Psoas muscle (tissue), 7 donors: ENCODE measurements at regions not wholly inside any gene's neighbourhood (a gene's known extent, or its start where the extent isn't known, plus 50 kb on each side); places are given as distances from the start of the nearest gene placed in this dataset.

ENCODE experiments used
- ATAC-seq, 4 donors: fragments of 200-7000 bp; cut with Tn5 transposase; one replicate each; pipeline ENCODE4 v1.9.1; 2020; ENCODE audit warnings: moderate library complexity in 3 of 4, mild to moderate bottlenecking in 2 of 4
- DNase-seq, 2 donors: peaks; one replicate each; pipeline ENCODE4 v3.0.0-alpha.2; 2020
- H3K27ac ChIP-seq: fragments of 200-600 bp; one replicate; pipeline ENCODE4 v1.8.0; 2022
- H3K27me3 ChIP-seq, 3 donors: fragments of 200-600 bp in 1 of 3; one replicate each; pipeline versions ENCODE4 v1.6.1 to v1.8.0; 2013 to 2022; ENCODE audit warnings: low read length in 2 of 3, mild to moderate bottlenecking in 2 of 3, moderate library complexity in 1 of 3; ENCODE audit not compliant: insufficient read depth in 3 of 3
- H3K36me3 ChIP-seq, 2 donors: fragments of 200-600 bp in 1 of 2; one replicate each; pipeline versions ENCODE4 v1.6.1 to v1.8.0; 2013 to 2022; ENCODE audit warnings: low read depth in 1 of 2, mild to moderate bottlenecking in 1 of 2, moderate library complexity in 1 of 2; ENCODE audit not compliant: insufficient read depth in 1 of 2
- H3K4me1 ChIP-seq: fragments of 200-600 bp; one replicate; pipeline ENCODE4 v1.8.0; 2022
- H3K4me3 ChIP-seq: fragments of 200-600 bp; one replicate; pipeline ENCODE4 v1.8.0; 2022; ENCODE audit warnings: mild to moderate bottlenecking
- H3K9me3 ChIP-seq: fragments of 200-600 bp; one replicate; pipeline ENCODE4 v1.8.0; 2022
- CTCF ChIP-seq: fragments of 200-600 bp; IDR thresholded peaks from one replicate; pipeline ENCODE4 v1.8.0; 2022; ENCODE audit warnings: antibody characterized with exemption
- WGBS, 3 donors: extraction: QIAGEN DNeasy Blood & Tissue Kit; methylation state at CpG; one replicate each; pipeline versions ENCODE4 v1.1.6 to v1.1.7; 2013; 5-methylcytosine and 5-hydroxymethylcytosine counted together
- intact Hi-C, 2 donors: fragments of 100-400 bp; cut with DNase I; formaldehyde crosslinking; loops; one replicate each; pipeline versions ENCODE4 v1.11.0 to v1.14.2; 2022
- donor health status: healthy with polysubstance abuse.
- donor health status: DM: no; HTN: no; CAD: no; lungs with moderate emphysema.
- donor health status: Bipolar disorder and iron deficiency.
- donor health status: healthy.
- donor health status: DM: yes; HTN: yes; CAD: no.
- donor health status: DM: no; HTN: no; CAD: no.
- donor health status: DM: yes; HTN: yes; CAD: no.

GRCh38 chr10:117781216-117781831 lies 238.8 kb downstream of the EMX2 start:
- DNase-seq = no peak
- H3K9me3 ChIP-seq = no peaks in the 10 kb centered on the region
- no peaks in the 10 kb centered on the region for H3K4me1 ChIP-seq
- TF ChIP-seq CTCF = no peak
- WGBS, 3 donors = 86 to 87% (median 86%) methylated on average over 7 of the region's 7 CpGs
- no peak overlapping the region for H3K4me3 ChIP-seq
- no peak overlapping the region for H3K27ac ChIP-seq
- ATAC-seq = no peak
- no peaks in the 10 kb centered on the region for H3K27me3 ChIP-seq
- no peaks in the 10 kb centered on the region for H3K36me3 ChIP-seq
- intact Hi-C loops = no loop called here

DNA sequence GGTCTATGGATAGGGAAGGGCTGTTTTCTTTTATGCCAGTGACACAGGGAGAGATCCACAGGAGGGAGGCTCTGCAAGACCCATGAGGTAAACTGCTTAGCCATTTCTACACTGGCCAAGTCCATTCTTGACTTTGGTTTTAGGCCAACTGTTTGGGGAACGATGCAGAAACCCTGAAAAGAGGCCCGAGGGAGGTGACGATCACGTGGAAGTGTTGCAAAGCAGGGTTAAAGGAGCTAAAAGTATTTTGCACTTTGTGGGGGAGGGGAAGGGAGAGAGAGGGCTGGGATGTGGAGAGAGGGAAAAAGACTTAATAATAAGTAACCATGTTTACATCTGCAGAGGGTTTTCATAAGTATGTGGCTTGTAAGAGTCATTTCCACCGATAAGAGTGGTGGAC lies 239.7 kb downstream of the EMX2 start:
- TF ChIP-seq CTCF = no peak
- H3K4me1 ChIP-seq = no peaks in the 10 kb centered on the region
- H3K36me3 ChIP-seq = no peaks in the 10 kb centered on the region
- no peaks in the 10 kb centered on the region for H3K9me3 ChIP-seq
- H3K27me3 ChIP-seq = no peaks in the 10 kb centered on the region
- ATAC-seq = no peak
- no peak for DNase-seq
- H3K27ac ChIP-seq = no peak overlapping the region
- H3K4me3 ChIP-seq = no peak overlapping the region
- 19 to 23% (median 19%) methylated on average over 5 of the region's 5 CpGs for WGBS, 3 donors
- intact Hi-C loops = no loop called here

GRCh38 chr10:117783698-117784395 lies 241.3 kb downstream of the EMX2 start:
- 90 to 92% (median 92%) methylated on average over 14 of the region's 14 CpGs for WGBS, 3 donors
- no peak for TF ChIP-seq CTCF

DNA sequence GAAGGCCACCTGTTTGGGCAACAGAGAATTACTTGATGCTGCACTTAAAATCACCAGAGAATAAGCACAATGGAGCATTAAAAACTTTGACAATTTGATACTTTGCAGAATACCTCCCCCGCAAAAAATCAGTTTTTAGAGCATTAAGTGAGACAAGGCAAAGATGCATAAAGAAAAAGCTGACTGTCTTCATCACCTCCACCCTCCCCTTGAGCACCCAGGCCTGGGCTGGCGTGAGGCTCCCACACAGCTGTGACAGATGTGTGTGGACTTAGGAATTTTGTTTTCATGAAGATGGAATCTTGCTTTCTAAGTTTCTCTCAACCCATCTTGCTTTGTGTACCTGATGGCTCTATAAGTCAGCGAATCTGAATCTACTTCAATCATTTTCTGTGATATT lies 242.2 kb downstream of the EMX2 start:
- 62 to 67% (median 65%) methylated on average over 3 of the region's 3 CpGs for WGBS, 3 donors
- H3K9me3 ChIP-seq = no peaks in the 10 kb centered on the region
- H3K27ac ChIP-seq = no peak overlapping the region
- H3K27me3 ChIP-seq = no peaks in the 10 kb centered on the region
- ATAC-seq = no peak
- no peak overlapping the region for H3K4me3 ChIP-seq
- H3K36me3 ChIP-seq = no peaks in the 10 kb centered on the region
- no peak for DNase-seq
- intact Hi-C loops = no loop called here
- H3K4me1 ChIP-seq = no peaks in the 10 kb centered on the region
- no peak for TF ChIP-seq CTCF

More at GRCh38 chr10:117783698-117784395, 241.3 kb downstream of the EMX2 start:
- H3K27ac ChIP-seq = no peak overlapping the region
- no peaks in the 10 kb centered on the region for H3K9me3 ChIP-seq
- H3K27me3 ChIP-seq = no peaks in the 10 kb centered on the region
- no peaks in the 10 kb centered on the region for H3K4me1 ChIP-seq
- DNase-seq (no peak), ATAC-seq (no peak)
- intact Hi-C loops = no loop called here
- H3K4me3 ChIP-seq = no peak overlapping the region
- no peaks in the 10 kb centered on the region for H3K36me3 ChIP-seq

DNA sequence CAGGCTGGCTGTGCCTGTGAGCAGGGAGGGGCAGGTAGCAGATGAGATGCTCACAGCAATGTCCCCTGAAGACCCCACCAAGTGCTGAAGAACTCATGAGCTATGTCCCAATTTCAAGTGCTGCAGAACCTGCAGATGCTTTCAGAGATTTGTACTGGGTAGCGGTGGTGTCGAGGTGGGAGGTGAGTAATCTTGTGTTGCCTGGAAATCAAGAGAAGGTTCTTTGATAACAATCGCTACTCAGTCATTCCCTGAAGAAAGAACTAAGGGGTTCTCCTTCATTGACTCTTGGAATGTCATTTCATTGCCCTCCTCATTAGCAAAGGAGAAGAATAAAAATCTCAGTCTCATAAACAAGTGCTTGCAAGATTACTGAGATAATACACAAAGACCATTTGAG lies 246.4 kb downstream of the EMX2 start:
- H3K4me1 ChIP-seq = no peaks in the 10 kb centered on the region
- ATAC-seq (no peak), DNase-seq (no peak)
- WGBS, 3 donors = 80 to 87% (median 86%) methylated on average over 3 of the region's 3 CpGs
- no peaks in the 10 kb centered on the region for H3K36me3 ChIP-seq
- H3K27ac ChIP-seq = no peak overlapping the region
- TF ChIP-seq CTCF = no peak
- no peak overlapping the region for H3K4me3 ChIP-seq
- H3K27me3 ChIP-seq = peaks cover 0 to 5% (median 0%) of the 10 kb centered on the region in 3 donors
- H3K9me3 ChIP-seq = no peaks in the 10 kb centered on the region
- intact Hi-C loops = no loop called here
